SK-N-SH treated with all-trans-retinoic acid at 6 μM for 48 hours (cell line): ENCODE measurements at regions not wholly inside any gene's neighbourhood (a gene's known extent, or its start where the extent isn't known, plus 50 kb on each side); places are given as distances from the start of the nearest gene placed in this dataset.

Experiments used
- OSR1 ChIP-seq: fragments of 250-450 bp; sonication (Bioruptor Pico); IDR thresholded peaks from 2 replicates; pipeline ENCODE4 v1.8.0; 2022; ENCODE audit warnings: moderate library complexity, mild to moderate bottlenecking, inconsistent platforms
- TOX ChIP-seq: fragments of 250-450 bp; sonication (Bioruptor Pico); IDR thresholded peaks from 2 replicates; pipeline ENCODE4 v1.8.0; 2021; ENCODE audit warnings: mild to moderate bottlenecking, moderate library complexity, borderline replicate concordance
- TF ChIP-seq, protein P1 (sequence below): fragments of 250-450 bp; sonication (Bioruptor Pico); IDR thresholded peaks from 2 replicates; pipeline ENCODE4 v1.8.0; 2021; ENCODE audit warnings: low read depth, mild to moderate bottlenecking, moderate library complexity, borderline replicate concordance

- TF ChIP-seq OSR1 (no peak), TOX (CRISPR knock-in tag) (no peak)
- TF ChIP-seq, protein P1, sequence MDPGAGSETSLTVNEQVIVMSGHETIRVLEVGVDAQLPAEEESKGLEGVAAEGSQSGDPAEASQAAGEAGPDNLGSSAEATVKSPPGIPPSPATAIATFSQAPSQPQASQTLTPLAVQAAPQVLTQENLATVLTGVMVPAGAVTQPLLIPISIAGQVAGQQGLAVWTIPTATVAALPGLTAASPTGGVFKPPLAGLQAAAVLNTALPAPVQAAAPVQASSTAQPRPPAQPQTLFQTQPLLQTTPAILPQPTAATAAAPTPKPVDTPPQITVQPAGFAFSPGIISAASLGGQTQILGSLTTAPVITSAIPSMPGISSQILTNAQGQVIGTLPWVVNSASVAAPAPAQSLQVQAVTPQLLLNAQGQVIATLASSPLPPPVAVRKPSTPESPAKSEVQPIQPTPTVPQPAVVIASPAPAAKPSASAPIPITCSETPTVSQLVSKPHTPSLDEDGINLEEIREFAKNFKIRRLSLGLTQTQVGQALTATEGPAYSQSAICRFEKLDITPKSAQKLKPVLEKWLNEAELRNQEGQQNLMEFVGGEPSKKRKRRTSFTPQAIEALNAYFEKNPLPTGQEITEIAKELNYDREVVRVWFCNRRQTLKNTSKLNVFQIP (CRISPR knock-in tag) = no peak
These were observed 231.8 kb upstream of the AGA start for GRCh38 chr4:177673985-177674489.
